GM18508 (cell line): ENCODE measurements at regions not wholly inside any gene's neighbourhood (a gene's known extent, or its start where the extent isn't known, plus 50 kb on each side); places are given as distances from the start of the nearest gene placed in this dataset.

Experiments used
- ATAC-seq: cut with Tn5 transposase; IDR thresholded peaks from one replicate; pipeline ENCODE4 v1.9.1; 2021; ENCODE audit warnings: moderate number of reproducible peaks; ENCODE audit not compliant: insufficient read depth, unreplicated experiment

- ATAC-seq, result no peak
Measured at GRCh38 chr12:60278209-60278608, 682.4 kb downstream of the SLC16A7 start.

- no peak for ATAC-seq
Measured at GRCh38 chr12:60279221-60279620, 683.4 kb downstream of the SLC16A7 start.

GRCh38 chr12:60281522-60281921 lies 685.7 kb downstream of the SLC16A7 start:
- ATAC-seq, result no peak

- no peak for ATAC-seq
Measured at GRCh38 chr12:60290532-60290931, 694.7 kb downstream of the SLC16A7 start.

GRCh38 chr12:60308366-60308991 lies 712.6 kb downstream of the SLC16A7 start:
- no peak for ATAC-seq

- ATAC-seq, result no peak
Measured at GRCh38 chr12:60311940-60312339, 716.1 kb downstream of the SLC16A7 start.

- ATAC-seq, result no peak
Measured at GRCh38 chr12:60317361-60317760, 721.5 kb downstream of the SLC16A7 start.

GRCh38 chr12:60324746-60325145 lies 728.9 kb downstream of the SLC16A7 start:
- no peak for ATAC-seq

GRCh38 chr12:60333461-60333860 lies 737.6 kb downstream of the SLC16A7 start:
- no peak for ATAC-seq

GRCh38 chr12:60335745-60336144 lies 739.9 kb downstream of the SLC16A7 start:
- no peak for ATAC-seq

GRCh38 chr12:60337839-60338549 lies 742.2 kb downstream of the SLC16A7 start:
- no peak for ATAC-seq

- ATAC-seq, result no peak
Measured at GRCh38 chr12:60345442-60345841, 749.6 kb downstream of the SLC16A7 start.

- no peak for ATAC-seq
Measured at GRCh38 chr12:60349232-60349978, 753.6 kb downstream of the SLC16A7 start.

- ATAC-seq, result no peak
Measured at GRCh38 chr12:60387356-60387755, 791.5 kb downstream of the SLC16A7 start.

GRCh38 chr12:60391051-60391450 lies 795.2 kb downstream of the SLC16A7 start:
- ATAC-seq, result no peak

GRCh38 chr12:60391791-60392190 lies 796.0 kb downstream of the SLC16A7 start:
- ATAC-seq, result no peak

- ATAC-seq, result no peak
Measured at GRCh38 chr12:60393093-60393492, 797.3 kb downstream of the SLC16A7 start.

- no peak for ATAC-seq
Measured at GRCh38 chr12:60394665-60395064, 798.8 kb downstream of the SLC16A7 start.

GRCh38 chr12:60398547-60398946 lies 802.7 kb downstream of the SLC16A7 start:
- ATAC-seq, result no peak

- ATAC-seq, result no peak
Measured at GRCh38 chr12:60399064-60399463, 803.2 kb downstream of the SLC16A7 start.

GRCh38 chr12:60402996-60403395 lies 807.2 kb downstream of the SLC16A7 start:
- no peak for ATAC-seq
